ENCODE measurements at regions not wholly inside any gene's neighbourhood (a gene's known extent, or its start where the extent isn't known, plus 50 kb on each side); places are given as distances from the start of the nearest gene placed in this dataset.

DNA sequence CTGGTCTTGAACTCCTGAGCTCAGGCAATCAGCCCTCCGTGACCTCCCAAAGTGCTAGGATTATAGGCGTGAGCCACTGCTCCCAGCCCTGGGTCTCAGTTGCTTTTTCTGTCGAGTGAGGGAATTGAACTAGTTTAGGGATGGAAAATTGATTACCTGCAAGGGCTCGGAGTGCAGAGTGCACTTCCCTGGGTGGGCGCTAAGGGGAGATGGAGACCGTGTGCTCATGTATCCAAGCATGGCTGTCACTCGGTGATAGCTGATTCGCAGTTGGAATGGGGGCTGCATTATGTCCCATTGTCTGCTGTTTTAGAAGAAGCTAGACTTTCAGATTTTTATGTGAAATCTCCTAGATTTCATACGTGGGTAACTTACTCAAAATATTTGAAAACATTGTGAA, 139.9 kb upstream of the RFC3 start:
- TF ChIP-seq EZH2 (IDR thresholded peaks at IDR 0.05; ENCODE audit: borderline replicate concordance, low read length), result no peak
- TF ChIP-seq, protein P1, sequence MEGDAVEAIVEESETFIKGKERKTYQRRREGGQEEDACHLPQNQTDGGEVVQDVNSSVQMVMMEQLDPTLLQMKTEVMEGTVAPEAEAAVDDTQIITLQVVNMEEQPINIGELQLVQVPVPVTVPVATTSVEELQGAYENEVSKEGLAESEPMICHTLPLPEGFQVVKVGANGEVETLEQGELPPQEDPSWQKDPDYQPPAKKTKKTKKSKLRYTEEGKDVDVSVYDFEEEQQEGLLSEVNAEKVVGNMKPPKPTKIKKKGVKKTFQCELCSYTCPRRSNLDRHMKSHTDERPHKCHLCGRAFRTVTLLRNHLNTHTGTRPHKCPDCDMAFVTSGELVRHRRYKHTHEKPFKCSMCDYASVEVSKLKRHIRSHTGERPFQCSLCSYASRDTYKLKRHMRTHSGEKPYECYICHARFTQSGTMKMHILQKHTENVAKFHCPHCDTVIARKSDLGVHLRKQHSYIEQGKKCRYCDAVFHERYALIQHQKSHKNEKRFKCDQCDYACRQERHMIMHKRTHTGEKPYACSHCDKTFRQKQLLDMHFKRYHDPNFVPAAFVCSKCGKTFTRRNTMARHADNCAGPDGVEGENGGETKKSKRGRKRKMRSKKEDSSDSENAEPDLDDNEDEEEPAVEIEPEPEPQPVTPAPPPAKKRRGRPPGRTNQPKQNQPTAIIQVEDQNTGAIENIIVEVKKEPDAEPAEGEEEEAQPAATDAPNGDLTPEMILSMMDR (conservative IDR thresholded peaks at IDR 0.05 in 1 of 2, IDR thresholded peaks at IDR 0.05 in 1 of 2; ENCODE audit: extremely low read depth in 1 of 2, insufficient read depth in 1 of 2, low read depth in 1 of 2, low read length in 2 of 2), result no peak
